SHP77 (cell line): ENCODE measurements at regions not wholly inside any gene's neighbourhood (a gene's known extent, or its start where the extent isn't known, plus 50 kb on each side); places are given as distances from the start of the nearest gene placed in this dataset.
"Not testable (repeated sequence)": the region's sequence is repeated elsewhere in the genome, so short reads cannot be mapped to it uniquely, and the experiment has no call there.

ENCODE experiments used
- DNase-seq, 2 experiments: peaks; one replicate each; lab custom pipeline; 2025; lab: John Stamatoyannopoulos, UW

GRCh38 chr9:118647331-118647730, 721.9 kb downstream of the BRINP1 start:
- DNase-seq, result no peak

GRCh38 chr9:118650417-118650816, 718.8 kb downstream of the BRINP1 start:
- DNase-seq, result no peak

GRCh38 chr9:118651511-118651910, 717.7 kb downstream of the BRINP1 start:
- DNase-seq, result no peak

- DNase-seq, result no peak
Observed at GRCh38 chr9:118652258-118652657, 717.0 kb downstream of the BRINP1 start.

GRCh38 chr9:118652912-118653311, 716.3 kb downstream of the BRINP1 start:
- DNase-seq, result no peak

- DNase-seq, result no peak
Observed at GRCh38 chr9:118659011-118659410, 710.2 kb downstream of the BRINP1 start.

- no peak for DNase-seq
Observed at GRCh38 chr9:118665226-118665919, 703.9 kb downstream of the BRINP1 start.

- DNase-seq, result no peak
Observed at GRCh38 chr9:118670011-118670953, 699.0 kb downstream of the BRINP1 start.

- DNase-seq, result no peak
Observed at GRCh38 chr9:118674942-118675341, 694.3 kb downstream of the BRINP1 start.

GRCh38 chr9:118677936-118678653, 691.1 kb downstream of the BRINP1 start:
- DNase-seq, result not testable (repeated sequence)

GRCh38 chr9:118686959-118687358, 682.3 kb downstream of the BRINP1 start:
- DNase-seq, result peak; percentile 9 to 21

- no peak for DNase-seq
Observed at GRCh38 chr9:118689280-118689679, 680.0 kb downstream of the BRINP1 start.

- DNase-seq, result no peak
Observed at GRCh38 chr9:118692613-118693012, 676.6 kb downstream of the BRINP1 start.

GRCh38 chr9:118693645-118694044, 675.6 kb downstream of the BRINP1 start:
- no peak for DNase-seq

GRCh38 chr9:118695249-118695648, 674.0 kb downstream of the BRINP1 start:
- not testable (repeated sequence) for DNase-seq

GRCh38 chr9:118701985-118702384, 667.2 kb downstream of the BRINP1 start:
- no peak for DNase-seq

GRCh38 chr9:118711843-118712242, 657.4 kb downstream of the BRINP1 start:
- no peak for DNase-seq

GRCh38 chr9:118721276-118721675, 648.0 kb downstream of the BRINP1 start:
- DNase-seq, result no peak

GRCh38 chr9:118721923-118722322, 647.3 kb downstream of the BRINP1 start:
- no peak for DNase-seq

- DNase-seq, result no peak
Observed at GRCh38 chr9:118729981-118730380, 639.3 kb downstream of the BRINP1 start.

- no peak for DNase-seq
Observed at GRCh38 chr9:118732998-118733397, 636.2 kb downstream of the BRINP1 start.

GRCh38 chr9:118734696-118735095, 634.5 kb downstream of the BRINP1 start:
- DNase-seq, result no peak
